SK-N-SH (cell line): ENCODE measurements at regions not wholly inside any gene's neighbourhood (a gene's known extent, or its start where the extent isn't known, plus 50 kb on each side); places are given as distances from the start of the nearest gene placed in this dataset.

Source experiments
- CTCF ChIA-PET: fragments of 300-600, 350-600 bp; formaldehyde crosslinking; extraction: SDS; loops from one replicate; lab custom pipeline; 2021; lab: Yijun Ruan, JAX
- POLR2A ChIA-PET: fragments of 350-600 bp; sonication (Branson Sonifier 250); formaldehyde crosslinking; extraction: SDS; loops from one replicate; lab custom pipeline; 2020; ENCODE audit warnings: antibody characterized with exemption, inconsistent platforms; lab: Yijun Ruan, JAX
- DNase-seq: peaks from one replicate; pipeline ENCODE4 v3.0.0; 2012
- H2AFZ ChIP-seq: fragments of 200-600 bp; sonication (generic); 2 replicates; pipeline ENCODE4 v1.8.1; 2016; ENCODE audit warnings: antibody characterized with exemption, mild to moderate bottlenecking, low read depth
- H3F3A ChIP-seq: fragments of 200-600 bp; sonication (generic); replicated peaks from 2 replicates; pipeline ENCODE3; 2016; ENCODE audit warnings: antibody characterized with exemption, mild to moderate bottlenecking; ENCODE audit not compliant: insufficient read depth
- H3K27ac ChIP-seq, 2 experiments: fragments of 200-500 bp in 1 of 2; fragments of 200-600 bp in 1 of 2; sonication (Bioruptor generic) in 1 of 2; sonication (generic), shearing (Covaris generic) in 1 of 2; 2 replicates each; pipeline versions ENCODE4 v1.5.1 to v1.6.1; 2014 to 2016; ENCODE audit warnings: low read depth in 2 of 2, inconsistent platforms in 1 of 2, low read length in 1 of 2, mild to moderate bottlenecking in 1 of 2, mixed read lengths in 1 of 2
- H3K27me3 ChIP-seq: fragments of 200-600 bp; sonication (generic), shearing (Covaris generic); 2 replicates; pipeline ENCODE4 v1.6.1; 2016; ENCODE audit warnings: mixed run types; ENCODE audit not compliant: insufficient read depth
- H3K36me3 ChIP-seq, 2 experiments: fragments of 200-500 bp in 1 of 2; fragments of 200-600 bp in 1 of 2; sonication (Bioruptor generic) in 1 of 2; sonication (generic) in 1 of 2; replicated peaks in 1 of 2; 2 replicates each; pipeline versions ENCODE3 to v1.5.1; 2014 to 2016; ENCODE audit warnings: low read length in 1 of 2, mild to moderate bottlenecking in 1 of 2; ENCODE audit not compliant: insufficient read depth in 2 of 2, control insufficient read depth in 1 of 2
- H3K4me1 ChIP-seq, 2 experiments: fragments of 200-500 bp in 1 of 2; fragments of 200-600 bp in 1 of 2; sonication (Bioruptor generic) in 1 of 2; sonication (generic), shearing (Covaris generic) in 1 of 2; 2 replicates each; pipeline versions ENCODE4 v1.5.1 to v1.6.1; 2014 to 2016; ENCODE audit warnings: low read depth in 1 of 2, low read length in 1 of 2, mixed run types in 1 of 2; ENCODE audit not compliant: insufficient read depth in 2 of 2, control insufficient read depth in 1 of 2
- H3K4me2 ChIP-seq: fragments of 200-600 bp; sonication (generic), shearing (Covaris generic); 2 replicates; pipeline ENCODE4 v1.6.1; 2017; ENCODE audit warnings: mixed run types
- H3K4me3 ChIP-seq, 2 experiments: fragments of 200-500 bp in 1 of 2; fragments of 200-600 bp in 1 of 2; sonication (Bioruptor generic) in 1 of 2; sonication (generic), shearing (Covaris generic) in 1 of 2; 2 replicates each; pipeline versions ENCODE4 v1.5.1 to v1.8.1; 2014 to 2016; ENCODE audit warnings: low read depth in 2 of 2, inconsistent platforms in 1 of 2, low read length in 1 of 2, mild to moderate bottlenecking in 1 of 2, mixed read lengths in 1 of 2, moderate library complexity in 1 of 2
- H3K79me2 ChIP-seq: fragments of 200-600 bp; sonication (generic); 2 replicates; pipeline ENCODE4 v1.8.1; 2017; ENCODE audit warnings: mild to moderate bottlenecking; ENCODE audit not compliant: insufficient read depth
- H3K9ac ChIP-seq: fragments of 200-600 bp; sonication (generic); 2 replicates; pipeline ENCODE4 v1.6.1; 2017; ENCODE audit warnings: mixed run types
- H3K9me2 ChIP-seq: fragments of 200-600 bp; sonication (generic); 2 replicates; pipeline ENCODE4 v1.6.1; 2017; ENCODE audit warnings: mixed run types
- H3K9me3 ChIP-seq: fragments of 200-600 bp; sonication (generic); 2 replicates; pipeline ENCODE4 v1.6.1; 2017; ENCODE audit warnings: mixed run types, mild to moderate bottlenecking, moderate library complexity
- H4K20me1 ChIP-seq: fragments of 200-600 bp; sonication (generic); 2 replicates; pipeline ENCODE4 v1.6.1; 2017; ENCODE audit warnings: mild to moderate bottlenecking, mixed run types; ENCODE audit not compliant: insufficient read depth
- CTCF ChIP-seq: fragments of 200-600 bp; sonication (generic); IDR thresholded peaks from 2 replicates; pipeline ENCODE4 v1.6.1; 2017; ENCODE audit warnings: antibody characterized with exemption, mild to moderate bottlenecking, moderate library complexity
- ELF1 ChIP-seq: IDR thresholded peaks from 2 replicates; pipeline ENCODE4 v1.4.0; 2012
- EP300 ChIP-seq, 2 experiments: IDR thresholded peaks; 2 replicates each; pipeline versions ENCODE4 v1.4.0 to v1.6.1; 2012; ENCODE audit warnings: borderline replicate concordance in 1 of 2, low read depth in 1 of 2, low read length in 1 of 2
- FOXJ3 ChIP-seq: sonication (generic); formaldehyde crosslinking; IDR thresholded peaks from 2 replicates; pipeline ENCODE4 v1.5.1; 2020; ENCODE audit warnings: mild to moderate bottlenecking, missing genetic modification reagents
- FOXM1 ChIP-seq: IDR thresholded peaks from 2 replicates; pipeline ENCODE4 v1.4.0; 2012; ENCODE audit warnings: low read depth, mild to moderate bottlenecking
- MEF2A ChIP-seq: IDR thresholded peaks from 2 replicates; pipeline ENCODE4 v1.4.0; 2012; ENCODE audit warnings: low read depth, borderline replicate concordance
- POLR2AphosphoS5 ChIP-seq: IDR thresholded peaks from 2 replicates; pipeline ENCODE4 v1.6.1; 2012; ENCODE audit warnings: low read depth, low read length
- RXRA ChIP-seq: IDR thresholded peaks from 2 replicates; pipeline ENCODE4 v1.4.0; 2012; ENCODE audit warnings: low read depth, mild to moderate bottlenecking, borderline replicate concordance
- SIN3A ChIP-seq: IDR thresholded peaks from 2 replicates; pipeline ENCODE4 v1.6.1; 2012; ENCODE audit warnings: low read depth, mild to moderate bottlenecking, low read length, moderate library complexity, borderline replicate concordance
- TAF1 ChIP-seq: IDR thresholded peaks from 2 replicates; pipeline ENCODE4 v1.6.1; 2012; ENCODE audit warnings: low read depth, mild to moderate bottlenecking, low read length, moderate library complexity, borderline replicate concordance
- TCF12 ChIP-seq: IDR thresholded peaks from 2 replicates; pipeline ENCODE4 v1.4.0; 2012
- TEAD4 ChIP-seq: IDR thresholded peaks from 2 replicates; pipeline ENCODE4 v1.4.0; 2012; ENCODE audit warnings: mild to moderate bottlenecking, borderline replicate concordance; ENCODE audit not compliant: insufficient read depth
- USF1 ChIP-seq: IDR thresholded peaks from 2 replicates; pipeline ENCODE4 v1.4.0; 2012; ENCODE audit warnings: low read depth, borderline replicate concordance
- USF2 ChIP-seq: fragments of 150-350 bp; IDR thresholded peaks from 2 replicates; pipeline ENCODE4 v1.6.1; 2017; ENCODE audit warnings: antibody characterized with exemption, low read length, low read depth, borderline replicate concordance
- YY1 ChIP-seq: IDR thresholded peaks from 2 replicates; pipeline ENCODE4 v1.4.0; 2012; ENCODE audit warnings: low read depth, mild to moderate bottlenecking
- ZBTB33 ChIP-seq: IDR thresholded peaks from 2 replicates; pipeline ENCODE4 v1.4.0; 2012; ENCODE audit warnings: low read depth, borderline replicate concordance
- WGBS: methylation state at CpG from one replicate; pipeline ENCODE4 v1.1.6; 2017; ENCODE audit warnings: low lambda C conversion rate; 5-methylcytosine and 5-hydroxymethylcytosine counted together
- TF ChIP-seq, protein P1 (sequence below): IDR thresholded peaks from 2 replicates; pipeline ENCODE4; 2012
- TF ChIP-seq, protein P2 (sequence below): IDR thresholded peaks from 2 replicates; pipeline ENCODE4 v1.4.0; 2012; ENCODE audit warnings: low read depth
- TF ChIP-seq, protein P3 (sequence below): fragments of 150-350 bp; IDR thresholded peaks from 2 replicates; pipeline ENCODE4 v1.6.1; 2016; ENCODE audit warnings: mild to moderate bottlenecking, low read depth, low read length

DNA sequence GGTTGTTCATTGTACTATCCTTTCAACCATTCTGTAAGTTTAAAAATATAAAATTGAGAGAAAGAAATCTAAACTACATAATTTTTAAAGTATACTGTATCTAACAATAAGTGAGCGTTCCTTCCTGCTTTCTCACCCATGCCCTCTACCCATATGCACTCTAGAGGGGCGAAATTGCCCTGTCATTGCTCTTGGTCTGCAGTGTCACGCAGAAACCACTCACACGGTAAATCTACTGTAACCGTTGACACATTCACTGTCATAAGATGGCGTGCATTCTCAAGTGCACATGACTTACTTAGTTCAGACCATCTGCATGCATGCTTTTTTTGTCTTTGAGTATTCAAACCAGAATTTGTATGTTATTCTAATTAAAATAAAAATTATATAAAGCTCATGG lies 55.7 kb upstream of the NIPBL start:
- POLR2A ChIA-PET = no interaction called here
- Histone ChIP-seq H3K27ac (no peak overlapping the region), H3K4me1 (no peaks in the 10 kb centered on the region), H3K4me2 (no peak overlapping the region), H3K9me2 (no peaks in the 10 kb centered on the region), H3K27me3 (no peaks in the 10 kb centered on the region; the same call in 1 of the 2 replicates), H3K79me2 (no peaks in the 10 kb centered on the region), H3K9ac (no peak overlapping the region), H3K9me3 (no peaks in the 10 kb centered on the region), H3K4me3 (no peak overlapping the region), H2AFZ (no peak overlapping the region), H3K36me3 (no peaks in the 10 kb centered on the region), H3F3A (no peaks in the 10 kb centered on the region), H4K20me1 (no peaks in the 10 kb centered on the region)
- TF ChIP-seq MEF2A (no peak), USF2 (no peak), RXRA (no peak), FOXM1 (no peak), SIN3A (no peak), YY1 (no peak), ELF1 (no peak)
- CTCF ChIA-PET = no interaction called here
- WGBS = 4% methylated on average over 6 of the region's 6 CpGs
- DNase-seq = no peak

GRCh38 chr5:36826694-36827093 lies 49.9 kb upstream of the NIPBL start:
- H3K79me2 ChIP-seq = no peaks in the 10 kb centered on the region
- TF ChIP-seq TAF1 (no peak), TCF12 (no peak), USF2 (no peak), EP300 (IDR thresholded peaks at IDR 0.05; ENCODE audit: borderline replicate concordance in 1 of 2, low read depth in 1 of 2, low read length in 1 of 2) (no peak), ZBTB33 (no peak), CTCF (no peak), ELF1 (no peak), YY1 (no peak), FOXJ3 (CRISPR knock-in tag) (no peak), USF1 (no peak), POLR2AphosphoS5 (no peak), TEAD4 (no peak)
- TF ChIP-seq, protein P1, sequence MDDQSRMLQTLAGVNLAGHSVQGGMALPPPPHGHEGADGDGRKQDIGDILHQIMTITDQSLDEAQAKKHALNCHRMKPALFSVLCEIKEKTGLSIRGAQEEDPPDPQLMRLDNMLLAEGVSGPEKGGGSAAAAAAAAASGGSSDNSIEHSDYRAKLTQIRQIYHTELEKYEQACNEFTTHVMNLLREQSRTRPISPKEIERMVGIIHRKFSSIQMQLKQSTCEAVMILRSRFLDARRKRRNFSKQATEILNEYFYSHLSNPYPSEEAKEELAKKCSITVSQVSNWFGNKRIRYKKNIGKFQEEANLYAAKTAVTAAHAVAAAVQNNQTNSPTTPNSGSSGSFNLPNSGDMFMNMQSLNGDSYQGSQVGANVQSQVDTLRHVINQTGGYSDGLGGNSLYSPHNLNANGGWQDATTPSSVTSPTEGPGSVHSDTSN = no peak
- TF ChIP-seq, protein P2, sequence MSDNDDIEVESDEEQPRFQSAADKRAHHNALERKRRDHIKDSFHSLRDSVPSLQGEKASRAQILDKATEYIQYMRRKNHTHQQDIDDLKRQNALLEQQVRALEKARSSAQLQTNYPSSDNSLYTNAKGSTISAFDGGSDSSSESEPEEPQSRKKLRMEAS = no peak
- TF ChIP-seq, protein P3, sequence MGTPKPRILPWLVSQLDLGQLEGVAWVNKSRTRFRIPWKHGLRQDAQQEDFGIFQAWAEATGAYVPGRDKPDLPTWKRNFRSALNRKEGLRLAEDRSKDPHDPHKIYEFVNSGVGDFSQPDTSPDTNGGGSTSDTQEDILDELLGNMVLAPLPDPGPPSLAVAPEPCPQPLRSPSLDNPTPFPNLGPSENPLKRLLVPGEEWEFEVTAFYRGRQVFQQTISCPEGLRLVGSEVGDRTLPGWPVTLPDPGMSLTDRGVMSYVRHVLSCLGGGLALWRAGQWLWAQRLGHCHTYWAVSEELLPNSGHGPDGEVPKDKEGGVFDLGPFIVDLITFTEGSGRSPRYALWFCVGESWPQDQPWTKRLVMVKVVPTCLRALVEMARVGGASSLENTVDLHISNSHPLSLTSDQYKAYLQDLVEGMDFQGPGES = no peak
- ChIA-PET POLR2A (no interaction called here), CTCF (no interaction called here)
- H3K27ac ChIP-seq = no peak overlapping the region
- no peak overlapping the region for H3K9ac ChIP-seq
- H3K36me3 ChIP-seq = no peaks in the 10 kb centered on the region
- H3K9me2 ChIP-seq = no peaks in the 10 kb centered on the region
- H2AFZ ChIP-seq = no peak overlapping the region
- no peak overlapping the region for H3K4me2 ChIP-seq
- DNase-seq = no peak
- no peaks in the 10 kb centered on the region for H4K20me1 ChIP-seq
- H3F3A ChIP-seq = no peaks in the 10 kb centered on the region
- WGBS = 0% methylated on average over 2 of the region's 2 CpGs
- H3K4me3 ChIP-seq = no peak overlapping the region
- no peaks in the 10 kb centered on the region; the same call in 1 of the 2 replicates for H3K9me3 ChIP-seq
- no peaks in the 10 kb centered on the region for H3K4me1 ChIP-seq
- H3K27me3 ChIP-seq = peaks cover 10% of the 10 kb centered on the region; the same call in 1 of the 2 replicates
